Calu3 (cell line): ENCODE measurements at regions not wholly inside any gene's neighbourhood (a gene's known extent, or its start where the extent isn't known, plus 50 kb on each side); places are given as distances from the start of the nearest gene placed in this dataset.

Source experiments
- BruUV-seq: library from RNA; stranded (reverse); fragments of 400-500 nt; replicated peaks from 2 replicates; lab custom pipeline; 2021; lab: Mats Ljungman, UMichigan
- CTCF ChIA-PET: fragments of 300-600 bp; sonication (Branson Sonifier 250); formaldehyde crosslinking; loops from one replicate; lab custom pipeline; 2022; ENCODE audit warnings: antibody characterized with exemption; lab: Charles Lee
- DNase-seq: peaks from one replicate; pipeline ENCODE4 v3.0.0; 2022
- H3K27ac Mint-ChIP-seq: one replicate; pipeline ENCODE4 v1.8.0; 2022; ENCODE audit warnings: mixed read lengths; ENCODE audit not compliant: unreplicated experiment
- H3K27me3 Mint-ChIP-seq: one replicate; pipeline ENCODE4 v1.8.0; 2022; ENCODE audit warnings: mixed read lengths; ENCODE audit not compliant: unreplicated experiment
- H3K36me3 Mint-ChIP-seq: one replicate; pipeline ENCODE4 v1.8.0; 2022; ENCODE audit warnings: mild to moderate bottlenecking, moderate library complexity, mixed read lengths; ENCODE audit not compliant: insufficient read depth, unreplicated experiment
- H3K4me1 Mint-ChIP-seq: one replicate; pipeline ENCODE4 v1.8.0; 2022; ENCODE audit warnings: mild to moderate bottlenecking, low read depth, mixed read lengths; ENCODE audit not compliant: unreplicated experiment
- H3K4me3 Mint-ChIP-seq: one replicate; pipeline ENCODE4 v1.8.0; 2022; ENCODE audit warnings: mild to moderate bottlenecking, low read depth, moderate library complexity, mixed read lengths; ENCODE audit not compliant: unreplicated experiment
- H3K9me3 Mint-ChIP-seq: one replicate; pipeline ENCODE4 v1.8.0; 2022; ENCODE audit warnings: low read depth, mixed read lengths; ENCODE audit not compliant: unreplicated experiment
- intact Hi-C: fragments of 100-400 bp; cut with micrococcal nuclease; formaldehyde crosslinking; loops from one replicate; pipeline ENCODE4 v1.10.0; 2022; ENCODE audit not compliant: unreplicated experiment
- TF ChIP-seq, protein P1 (sequence below): fragments of 200-600 bp; IDR thresholded peaks from one replicate; pipeline ENCODE4 v1.8.0; 2022; ENCODE audit warnings: antibody characterized with exemption; ENCODE audit not compliant: unreplicated experiment

DNA sequence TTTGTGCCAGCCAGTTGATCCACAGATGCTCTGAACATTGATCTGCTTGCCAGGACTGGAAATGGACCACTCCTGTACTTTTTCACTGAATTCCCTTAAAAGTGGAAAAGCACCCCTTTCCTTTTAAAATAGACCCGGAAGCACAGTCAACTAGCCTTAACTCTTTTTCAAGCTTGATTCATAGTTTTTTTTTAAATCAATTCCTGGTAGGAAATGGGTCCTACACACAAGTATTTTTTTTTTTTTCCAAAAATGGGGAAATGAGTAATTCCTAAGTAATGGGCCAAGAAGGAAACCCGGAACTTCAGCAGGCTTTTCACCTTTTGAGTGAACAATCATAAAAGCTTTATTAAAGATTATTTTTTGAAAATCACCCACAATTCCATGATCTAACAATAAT, 234.4 kb upstream of the ADAMTS9 start:
- Mint-ChIP-seq H3K27me3 (no peaks in the 10 kb centered on the region), H3K27ac (no peak overlapping the region), H3K9me3 (no peaks in the 10 kb centered on the region), H3K36me3 (no peaks in the 10 kb centered on the region), H3K4me1 (peaks cover 14% of the 10 kb centered on the region), H3K4me3 (no peak overlapping the region)
- intact Hi-C loops = no loop called here
- TF ChIP-seq, protein P1, sequence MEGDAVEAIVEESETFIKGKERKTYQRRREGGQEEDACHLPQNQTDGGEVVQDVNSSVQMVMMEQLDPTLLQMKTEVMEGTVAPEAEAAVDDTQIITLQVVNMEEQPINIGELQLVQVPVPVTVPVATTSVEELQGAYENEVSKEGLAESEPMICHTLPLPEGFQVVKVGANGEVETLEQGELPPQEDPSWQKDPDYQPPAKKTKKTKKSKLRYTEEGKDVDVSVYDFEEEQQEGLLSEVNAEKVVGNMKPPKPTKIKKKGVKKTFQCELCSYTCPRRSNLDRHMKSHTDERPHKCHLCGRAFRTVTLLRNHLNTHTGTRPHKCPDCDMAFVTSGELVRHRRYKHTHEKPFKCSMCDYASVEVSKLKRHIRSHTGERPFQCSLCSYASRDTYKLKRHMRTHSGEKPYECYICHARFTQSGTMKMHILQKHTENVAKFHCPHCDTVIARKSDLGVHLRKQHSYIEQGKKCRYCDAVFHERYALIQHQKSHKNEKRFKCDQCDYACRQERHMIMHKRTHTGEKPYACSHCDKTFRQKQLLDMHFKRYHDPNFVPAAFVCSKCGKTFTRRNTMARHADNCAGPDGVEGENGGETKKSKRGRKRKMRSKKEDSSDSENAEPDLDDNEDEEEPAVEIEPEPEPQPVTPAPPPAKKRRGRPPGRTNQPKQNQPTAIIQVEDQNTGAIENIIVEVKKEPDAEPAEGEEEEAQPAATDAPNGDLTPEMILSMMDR = no peak
- no TSS peak for BruUV-seq
- DNase-seq = no peak
- CTCF ChIA-PET = interaction anchor here (0.7 kb wide), 1 partner anchor 1119 kb away, joined by 4 read pairs; no protein-coding TSS in a partner anchor

DNA sequence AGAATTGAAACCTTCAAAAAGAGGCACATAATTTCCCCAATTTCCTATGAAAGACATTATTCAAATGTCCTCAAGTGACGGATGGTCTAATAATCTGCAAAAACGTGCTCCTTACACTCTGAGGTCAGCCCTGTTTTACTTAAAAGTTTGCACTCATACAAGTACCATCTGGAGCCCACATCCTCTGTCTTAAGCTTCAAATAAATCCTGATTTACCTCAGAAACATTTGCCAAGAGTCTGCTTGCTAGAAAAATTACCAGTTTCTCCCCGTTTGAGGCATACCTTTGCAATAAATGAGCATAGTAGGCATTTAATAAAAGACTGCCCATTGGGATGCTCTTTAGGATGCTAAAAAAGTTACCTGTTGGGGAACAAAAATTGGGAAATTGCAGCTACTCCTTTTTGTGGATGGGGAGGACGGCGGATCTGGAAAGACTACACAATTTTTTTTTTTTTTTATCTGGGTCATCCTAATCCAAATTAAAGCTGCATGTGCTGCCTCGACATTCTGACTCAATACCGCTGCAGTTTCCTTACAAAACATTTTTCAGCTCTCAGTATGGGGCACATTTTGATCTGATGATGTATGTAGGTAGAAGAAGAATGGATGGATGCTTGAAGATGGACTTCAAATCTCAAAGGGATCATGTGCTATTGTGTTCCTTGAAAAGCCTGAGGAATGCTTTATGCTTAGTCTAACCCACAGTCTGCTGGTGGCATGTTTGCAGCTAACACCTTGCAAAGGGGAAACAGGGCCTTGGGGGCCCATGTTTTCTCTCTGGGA, 233.7 kb upstream of the ADAMTS9 start:
- Mint-ChIP-seq H3K27ac (no peak overlapping the region), H3K27me3 (no peaks in the 10 kb centered on the region), H3K4me3 (no peak overlapping the region), H3K36me3 (no peaks in the 10 kb centered on the region), H3K9me3 (no peaks in the 10 kb centered on the region), H3K4me1 (peaks cover 14% of the 10 kb centered on the region)
- no TSS peak for BruUV-seq
- CTCF ChIA-PET = interaction anchor here (0.7 kb wide), 1 partner anchor 1118 kb away, joined by 4 read pairs; no protein-coding TSS in a partner anchor
- DNase-seq = no peak
- intact Hi-C loops = no loop called here
- TF ChIP-seq, protein P1 = no peak

GRCh38 chr3:64919934-64920333, 232.1 kb upstream of the ADAMTS9 start:
- Mint-ChIP-seq H3K4me3 (no peak overlapping the region), H3K9me3 (no peaks in the 10 kb centered on the region), H3K27ac (no peak overlapping the region), H3K36me3 (peaks cover 4% of the 10 kb centered on the region), H3K4me1 (peaks cover 26% of the 10 kb centered on the region), H3K27me3 (no peaks in the 10 kb centered on the region)
- CTCF ChIA-PET = interaction anchor here (0.6 kb wide), 1 partner anchor 12 kb away, joined by 3 read pairs; no protein-coding TSS in a partner anchor
- no peak for DNase-seq
- TF ChIP-seq, protein P1 = no peak
- BruUV-seq = no TSS peak
- intact Hi-C loops = no loop called here

DNA sequence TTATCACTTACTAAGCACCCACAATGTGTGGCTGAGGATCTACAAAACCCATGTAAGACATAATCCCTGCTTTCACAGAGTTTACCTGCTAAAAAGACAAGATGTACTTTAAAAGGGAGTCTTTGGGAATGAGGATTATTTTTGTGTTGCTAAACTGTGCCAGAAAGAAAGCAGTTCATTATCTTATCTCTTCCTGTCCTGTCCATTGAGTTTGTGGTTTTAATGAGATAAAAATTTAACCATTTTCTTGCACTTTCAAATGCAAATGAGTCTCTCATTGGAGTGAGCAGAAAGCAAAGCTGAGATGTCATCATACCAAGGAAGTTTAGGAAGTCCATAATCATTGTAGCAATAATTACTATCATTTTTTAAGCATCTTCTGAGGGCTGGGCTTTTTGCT, 231.2 kb upstream of the ADAMTS9 start:
- Mint-ChIP-seq H3K36me3 (peaks cover 4% of the 10 kb centered on the region), H3K27ac (no peak overlapping the region), H3K4me1 (peaks cover 32% of the 10 kb centered on the region), H3K9me3 (no peaks in the 10 kb centered on the region), H3K27me3 (no peaks in the 10 kb centered on the region), H3K4me3 (no peak overlapping the region)
- intact Hi-C loops = no loop called here
- no peak for DNase-seq
- TF ChIP-seq, protein P1 = no peak
- BruUV-seq = no TSS peak
- CTCF ChIA-PET = no interaction called here
